GM21367 (cell line): ENCODE measurements at regions not wholly inside any gene's neighbourhood (a gene's known extent, or its start where the extent isn't known, plus 50 kb on each side); places are given as distances from the start of the nearest gene placed in this dataset.
"Not testable (repeated sequence)": the region's sequence is repeated elsewhere in the genome, so short reads cannot be mapped to it uniquely, and the experiment has no call there.

Experiments
- ATAC-seq: cut with Tn5 transposase; IDR thresholded peaks from one replicate; pipeline ENCODE4 v1.9.1; 2021; ENCODE audit not compliant: unreplicated experiment

GRCh38 chr15:35286721-35287120 is 201.6 kb upstream of the NANOGP8 start:
- no peak for ATAC-seq

GRCh38 chr15:35282965-35283496 is 197.9 kb upstream of the NANOGP8 start:
- no peak for ATAC-seq

GRCh38 chr15:35281515-35281914 is 196.4 kb upstream of the NANOGP8 start:
- ATAC-seq, result no peak

GRCh38 chr15:35279811-35280210 is 194.7 kb upstream of the NANOGP8 start:
- ATAC-seq, result no peak

GRCh38 chr15:35271371-35272043 is 186.4 kb upstream of the NANOGP8 start:
- no peak for ATAC-seq

- ATAC-seq, result no peak
These were observed 175.8 kb upstream of the NANOGP8 start for GRCh38 chr15:35260941-35261340.

GRCh38 chr15:35260274-35260673 is 175.2 kb upstream of the NANOGP8 start:
- not testable (repeated sequence) for ATAC-seq

GRCh38 chr15:35256551-35256950 is 171.5 kb upstream of the NANOGP8 start:
- ATAC-seq, result no peak

- ATAC-seq, result no peak
These were observed 171.0 kb upstream of the NANOGP8 start for GRCh38 chr15:35256141-35256540.

- ATAC-seq, result not testable (repeated sequence)
These were observed 169.8 kb upstream of the NANOGP8 start for GRCh38 chr15:35254908-35255307.

GRCh38 chr15:35254062-35254461 is 169.0 kb upstream of the NANOGP8 start:
- no peak for ATAC-seq

- ATAC-seq, result no peak
These were observed 167.3 kb upstream of the NANOGP8 start for GRCh38 chr15:35252351-35252865.

- ATAC-seq, result no peak
These were observed 162.1 kb upstream of the NANOGP8 start for GRCh38 chr15:35247150-35247549.

- no peak for ATAC-seq
These were observed 161.4 kb upstream of the NANOGP8 start for GRCh38 chr15:35246451-35246850.

- ATAC-seq, result not testable (repeated sequence)
These were observed 160.6 kb upstream of the NANOGP8 start for GRCh38 chr15:35245681-35246080.

GRCh38 chr15:35244227-35244626 is 159.1 kb upstream of the NANOGP8 start:
- ATAC-seq, result no peak

- ATAC-seq, result no peak
These were observed 158.7 kb upstream of the NANOGP8 start for GRCh38 chr15:35243758-35244157.

GRCh38 chr15:35239693-35240092 is 154.6 kb upstream of the NANOGP8 start:
- not testable (repeated sequence) for ATAC-seq

- ATAC-seq, result not testable (repeated sequence)
These were observed 153.4 kb upstream of the NANOGP8 start for GRCh38 chr15:35238448-35238847.

- no peak for ATAC-seq
These were observed 144.0 kb upstream of the NANOGP8 start for GRCh38 chr15:35229085-35229484.

- no peak for ATAC-seq
These were observed 133.1 kb upstream of the NANOGP8 start for GRCh38 chr15:35218215-35218614.

GRCh38 chr15:35215093-35215492 is 130.0 kb upstream of the NANOGP8 start:
- no peak for ATAC-seq
